ENCODE measurements at regions not wholly inside any gene's neighbourhood (a gene's known extent, or its start where the extent isn't known, plus 50 kb on each side); places are given as distances from the start of the nearest gene placed in this dataset.

DNA sequence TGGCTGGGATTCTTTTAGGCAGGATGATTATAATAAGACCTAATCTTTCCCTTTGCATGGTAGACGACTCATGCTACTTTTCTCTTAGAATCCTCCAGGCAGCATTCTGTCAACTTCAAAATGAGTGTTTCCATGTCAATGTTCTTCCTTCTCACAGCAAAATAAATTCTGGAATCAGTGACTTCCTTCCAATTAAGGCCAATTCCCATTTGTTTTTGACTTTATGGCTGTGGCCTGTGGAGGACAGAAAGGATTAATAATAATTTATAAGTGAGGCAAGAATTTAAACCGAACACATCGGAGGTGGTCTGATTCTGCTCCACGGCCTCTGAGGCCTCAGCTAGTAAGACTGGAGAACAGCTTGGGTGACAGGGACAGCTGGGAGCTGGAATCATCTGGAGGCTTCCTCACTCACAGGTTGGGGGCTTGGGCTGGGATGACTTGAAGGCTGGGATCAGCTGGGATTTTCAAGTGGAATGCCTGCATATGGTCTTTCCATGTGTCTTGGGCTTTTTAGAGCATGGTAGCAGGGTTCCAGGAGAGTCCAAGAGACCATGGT is 241.8 kb upstream of the MCTP2 start:
- TF ChIP-seq FOXP2 (optimal IDR thresholded peaks at IDR 0.05; ENCODE audit: borderline replicate concordance, extremely low read depth, extremely low read length, insufficient read depth) (no peak), POLR2AphosphoS5 (IDR thresholded peaks at IDR 0.05; ENCODE audit: low read depth, low read length) (no peak), TAF1 (IDR thresholded peaks at IDR 0.05; ENCODE audit: borderline replicate concordance, insufficient read depth, low read length) (no peak)
- TF ChIP-seq, protein P1, sequence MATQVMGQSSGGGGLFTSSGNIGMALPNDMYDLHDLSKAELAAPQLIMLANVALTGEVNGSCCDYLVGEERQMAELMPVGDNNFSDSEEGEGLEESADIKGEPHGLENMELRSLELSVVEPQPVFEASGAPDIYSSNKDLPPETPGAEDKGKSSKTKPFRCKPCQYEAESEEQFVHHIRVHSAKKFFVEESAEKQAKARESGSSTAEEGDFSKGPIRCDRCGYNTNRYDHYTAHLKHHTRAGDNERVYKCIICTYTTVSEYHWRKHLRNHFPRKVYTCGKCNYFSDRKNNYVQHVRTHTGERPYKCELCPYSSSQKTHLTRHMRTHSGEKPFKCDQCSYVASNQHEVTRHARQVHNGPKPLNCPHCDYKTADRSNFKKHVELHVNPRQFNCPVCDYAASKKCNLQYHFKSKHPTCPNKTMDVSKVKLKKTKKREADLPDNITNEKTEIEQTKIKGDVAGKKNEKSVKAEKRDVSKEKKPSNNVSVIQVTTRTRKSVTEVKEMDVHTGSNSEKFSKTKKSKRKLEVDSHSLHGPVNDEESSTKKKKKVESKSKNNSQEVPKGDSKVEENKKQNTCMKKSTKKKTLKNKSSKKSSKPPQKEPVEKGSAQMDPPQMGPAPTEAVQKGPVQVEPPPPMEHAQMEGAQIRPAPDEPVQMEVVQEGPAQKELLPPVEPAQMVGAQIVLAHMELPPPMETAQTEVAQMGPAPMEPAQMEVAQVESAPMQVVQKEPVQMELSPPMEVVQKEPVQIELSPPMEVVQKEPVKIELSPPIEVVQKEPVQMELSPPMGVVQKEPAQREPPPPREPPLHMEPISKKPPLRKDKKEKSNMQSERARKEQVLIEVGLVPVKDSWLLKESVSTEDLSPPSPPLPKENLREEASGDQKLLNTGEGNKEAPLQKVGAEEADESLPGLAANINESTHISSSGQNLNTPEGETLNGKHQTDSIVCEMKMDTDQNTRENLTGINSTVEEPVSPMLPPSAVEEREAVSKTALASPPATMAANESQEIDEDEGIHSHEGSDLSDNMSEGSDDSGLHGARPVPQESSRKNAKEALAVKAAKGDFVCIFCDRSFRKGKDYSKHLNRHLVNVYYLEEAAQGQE (IDR thresholded peaks at IDR 0.05; ENCODE audit: insufficient read depth in 1 of 2, low read depth in 2 of 2, low read length in 2 of 2): no peak

DNA sequence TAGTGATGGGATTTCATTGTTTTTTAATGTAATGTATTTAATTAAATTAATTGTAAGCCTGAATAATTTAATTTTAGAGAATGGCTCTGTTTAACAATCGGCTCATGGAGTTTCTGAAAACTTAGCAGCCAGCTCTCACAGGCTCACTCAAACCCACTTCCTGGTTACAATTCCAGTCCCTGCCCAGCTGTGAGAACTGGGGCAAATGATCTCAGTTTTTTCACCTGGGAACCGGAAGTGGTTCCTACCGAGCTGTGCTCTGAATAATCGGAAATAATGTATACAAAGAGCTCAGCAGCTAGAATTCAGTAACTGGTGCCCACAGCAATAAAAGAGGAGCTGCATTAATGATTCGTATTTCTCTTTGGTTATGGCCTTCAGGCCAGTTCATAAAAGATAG is 244.3 kb upstream of the MCTP2 start:
- no peak for TF ChIP-seq FOXP2 (optimal IDR thresholded peaks at IDR 0.05; ENCODE audit: borderline replicate concordance, extremely low read depth, extremely low read length, insufficient read depth)

- TF ChIP-seq POLR2AphosphoS5 (IDR thresholded peaks at IDR 0.05; ENCODE audit: low read depth, low read length): no peak
- no peak for TF ChIP-seq TAF1 (IDR thresholded peaks at IDR 0.05; ENCODE audit: borderline replicate concordance, insufficient read depth, low read length)
- TF ChIP-seq, protein P1 (IDR thresholded peaks at IDR 0.05; ENCODE audit: insufficient read depth in 1 of 2, low read depth in 2 of 2, low read length in 2 of 2): no peak
- no peak for TF ChIP-seq SIN3A (IDR thresholded peaks at IDR 0.05; ENCODE audit: borderline replicate concordance, insufficient read depth, low read length)
- TF ChIP-seq FOXP2 (optimal IDR thresholded peaks at IDR 0.05; ENCODE audit: borderline replicate concordance, extremely low read depth, extremely low read length, insufficient read depth): no peak
Measured at GRCh38 chr15:93986400-93986984, 244.9 kb upstream of the MCTP2 start.

DNA sequence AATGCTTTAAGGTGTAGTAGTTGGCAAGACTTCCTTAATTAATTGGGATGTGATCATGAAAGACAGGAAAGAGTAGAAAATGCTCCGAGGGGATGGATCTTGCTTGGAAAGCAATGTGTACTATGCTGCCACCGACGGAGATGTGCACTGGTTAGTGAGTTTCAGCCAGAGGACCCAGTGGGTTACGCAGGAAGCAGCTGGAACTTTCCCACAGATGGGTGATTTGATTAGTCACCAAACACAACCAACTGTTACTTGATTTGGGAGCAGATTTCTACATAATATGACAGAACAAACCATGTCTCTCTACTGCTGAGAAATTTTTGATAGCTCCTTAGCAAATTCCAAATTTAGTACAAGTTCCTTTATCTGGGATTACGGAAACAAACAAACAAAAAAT is 245.4 kb upstream of the MCTP2 start:
- TF ChIP-seq TAF1 (IDR thresholded peaks at IDR 0.05; ENCODE audit: borderline replicate concordance, insufficient read depth, low read length) (no peak), FOXP2 (optimal IDR thresholded peaks at IDR 0.05; ENCODE audit: borderline replicate concordance, extremely low read depth, extremely low read length, insufficient read depth) (no peak), SIN3A (IDR thresholded peaks at IDR 0.05; ENCODE audit: borderline replicate concordance, insufficient read depth, low read length) (no peak), POLR2AphosphoS5 (IDR thresholded peaks at IDR 0.05; ENCODE audit: low read depth, low read length) (no peak)
- TF ChIP-seq, protein P1 (IDR thresholded peaks at IDR 0.05; ENCODE audit: insufficient read depth in 1 of 2, low read depth in 2 of 2, low read length in 2 of 2): no peak

DNA sequence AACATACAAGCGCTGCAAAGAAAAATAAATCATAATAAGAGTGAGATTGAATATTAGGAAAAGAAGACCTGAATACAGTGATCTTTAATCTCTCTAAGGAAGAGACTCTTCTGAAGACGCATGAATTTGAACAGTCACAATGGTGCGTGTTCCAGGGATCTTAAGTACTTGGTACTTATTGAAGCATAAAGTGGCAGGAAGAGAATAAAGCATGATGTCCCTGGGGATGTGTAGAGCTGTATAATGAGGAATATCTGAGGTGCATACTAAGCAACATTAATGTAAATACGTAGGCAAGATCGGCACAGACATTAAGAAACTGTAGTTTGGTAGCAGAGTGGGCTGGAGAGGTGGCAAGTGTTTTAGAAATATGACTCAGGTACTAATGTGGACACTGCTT is 246.2 kb upstream of the MCTP2 start:
- no peak for TF ChIP-seq FOXP2 (optimal IDR thresholded peaks at IDR 0.05; ENCODE audit: borderline replicate concordance, extremely low read depth, extremely low read length, insufficient read depth)
- TF ChIP-seq, protein P1 (IDR thresholded peaks at IDR 0.05; ENCODE audit: insufficient read depth in 1 of 2, low read depth in 2 of 2, low read length in 2 of 2): no peak
- TF ChIP-seq SIN3A (IDR thresholded peaks at IDR 0.05; ENCODE audit: borderline replicate concordance, insufficient read depth, low read length): no peak

All from PFSK-1 (cell line).